ENCODE measurements at regions not wholly inside any gene's neighbourhood (a gene's known extent, or its start where the extent isn't known, plus 50 kb on each side); places are given as distances from the start of the nearest gene placed in this dataset.

DNA sequence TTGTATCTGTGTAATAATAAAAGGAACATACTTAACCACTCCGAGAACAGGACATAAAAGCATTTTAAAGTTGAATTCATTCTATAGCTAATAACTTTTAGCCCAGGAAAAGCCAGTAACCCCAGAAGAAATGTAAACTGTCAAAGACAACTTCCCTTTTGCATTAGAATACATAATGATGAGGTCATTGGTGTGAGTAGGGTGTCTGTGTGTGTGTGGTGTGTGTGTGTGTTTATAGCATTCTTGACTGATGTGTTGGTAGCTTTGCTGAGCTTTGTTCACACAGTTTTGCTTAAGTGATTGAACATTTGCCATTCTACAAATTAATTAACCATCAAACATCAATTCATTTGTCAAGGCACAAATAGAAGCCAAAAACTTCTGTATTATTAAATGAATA lies 559.6 kb downstream of the ARAP2 start:
- no peak for TF ChIP-seq FOXM1 (IDR thresholded peaks at IDR 0.05; ENCODE audit: borderline replicate concordance, low read depth)

- TF ChIP-seq CREB1 (IDR thresholded peaks at IDR 0.05; ENCODE audit: low read depth) (no peak), EGR1 (IDR thresholded peaks at IDR 0.05) (no peak), MAX (IDR thresholded peaks at IDR 0.05) (no peak), RAD21 (IDR thresholded peaks at IDR 0.05; ENCODE audit: low read depth) (no peak), YY1 (IDR thresholded peaks at IDR 0.05; ENCODE audit: low read depth) (no peak), ZBTB7A (IDR thresholded peaks at IDR 0.05; ENCODE audit: low read depth) (no peak), EP300 (IDR thresholded peaks at IDR 0.05; ENCODE audit: borderline replicate concordance) (no peak), CEBPB (IDR thresholded peaks at IDR 0.05) (no peak)
- TF ChIP-seq, protein P1, sequence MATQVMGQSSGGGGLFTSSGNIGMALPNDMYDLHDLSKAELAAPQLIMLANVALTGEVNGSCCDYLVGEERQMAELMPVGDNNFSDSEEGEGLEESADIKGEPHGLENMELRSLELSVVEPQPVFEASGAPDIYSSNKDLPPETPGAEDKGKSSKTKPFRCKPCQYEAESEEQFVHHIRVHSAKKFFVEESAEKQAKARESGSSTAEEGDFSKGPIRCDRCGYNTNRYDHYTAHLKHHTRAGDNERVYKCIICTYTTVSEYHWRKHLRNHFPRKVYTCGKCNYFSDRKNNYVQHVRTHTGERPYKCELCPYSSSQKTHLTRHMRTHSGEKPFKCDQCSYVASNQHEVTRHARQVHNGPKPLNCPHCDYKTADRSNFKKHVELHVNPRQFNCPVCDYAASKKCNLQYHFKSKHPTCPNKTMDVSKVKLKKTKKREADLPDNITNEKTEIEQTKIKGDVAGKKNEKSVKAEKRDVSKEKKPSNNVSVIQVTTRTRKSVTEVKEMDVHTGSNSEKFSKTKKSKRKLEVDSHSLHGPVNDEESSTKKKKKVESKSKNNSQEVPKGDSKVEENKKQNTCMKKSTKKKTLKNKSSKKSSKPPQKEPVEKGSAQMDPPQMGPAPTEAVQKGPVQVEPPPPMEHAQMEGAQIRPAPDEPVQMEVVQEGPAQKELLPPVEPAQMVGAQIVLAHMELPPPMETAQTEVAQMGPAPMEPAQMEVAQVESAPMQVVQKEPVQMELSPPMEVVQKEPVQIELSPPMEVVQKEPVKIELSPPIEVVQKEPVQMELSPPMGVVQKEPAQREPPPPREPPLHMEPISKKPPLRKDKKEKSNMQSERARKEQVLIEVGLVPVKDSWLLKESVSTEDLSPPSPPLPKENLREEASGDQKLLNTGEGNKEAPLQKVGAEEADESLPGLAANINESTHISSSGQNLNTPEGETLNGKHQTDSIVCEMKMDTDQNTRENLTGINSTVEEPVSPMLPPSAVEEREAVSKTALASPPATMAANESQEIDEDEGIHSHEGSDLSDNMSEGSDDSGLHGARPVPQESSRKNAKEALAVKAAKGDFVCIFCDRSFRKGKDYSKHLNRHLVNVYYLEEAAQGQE (IDR thresholded peaks at IDR 0.05; ENCODE audit: low read depth) = no peak
Observed at GRCh38 chr4:35689870-35690269, 554.4 kb downstream of the ARAP2 start.

DNA sequence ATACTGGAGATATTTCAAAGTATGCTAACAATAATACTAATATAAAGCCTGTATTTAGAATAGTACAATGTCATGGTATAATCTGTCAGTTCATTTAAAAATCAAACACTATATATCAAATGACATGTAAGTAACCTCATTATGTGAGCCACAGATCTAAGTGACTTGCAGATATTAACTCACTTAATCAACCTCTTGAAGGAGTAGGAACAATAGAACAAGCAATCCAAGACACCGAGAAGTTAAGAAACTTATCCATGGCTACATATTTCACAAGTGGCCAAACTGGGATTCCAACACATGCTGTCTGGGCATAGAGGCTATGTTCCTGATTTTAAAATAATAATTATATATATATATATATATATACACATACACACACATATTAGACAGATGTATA lies 554.0 kb downstream of the ARAP2 start:
- no peak for TF ChIP-seq EGR1 (IDR thresholded peaks at IDR 0.05)
- TF ChIP-seq TEAD4 (IDR thresholded peaks at IDR 0.05) = no peak
- no peak for TF ChIP-seq EP300 (IDR thresholded peaks at IDR 0.05; ENCODE audit: borderline replicate concordance)
- TF ChIP-seq FOXM1 (IDR thresholded peaks at IDR 0.05; ENCODE audit: borderline replicate concordance, low read depth) = no peak
- no peak for TF ChIP-seq CEBPB (IDR thresholded peaks at IDR 0.05)
- no peak for TF ChIP-seq RAD21 (IDR thresholded peaks at IDR 0.05; ENCODE audit: low read depth)
- no peak for TF ChIP-seq NFIC (IDR thresholded peaks at IDR 0.05)
- TF ChIP-seq TAF1 (IDR thresholded peaks at IDR 0.05; ENCODE audit: low read depth) = no peak
- no peak for TF ChIP-seq MAX (IDR thresholded peaks at IDR 0.05)

DNA sequence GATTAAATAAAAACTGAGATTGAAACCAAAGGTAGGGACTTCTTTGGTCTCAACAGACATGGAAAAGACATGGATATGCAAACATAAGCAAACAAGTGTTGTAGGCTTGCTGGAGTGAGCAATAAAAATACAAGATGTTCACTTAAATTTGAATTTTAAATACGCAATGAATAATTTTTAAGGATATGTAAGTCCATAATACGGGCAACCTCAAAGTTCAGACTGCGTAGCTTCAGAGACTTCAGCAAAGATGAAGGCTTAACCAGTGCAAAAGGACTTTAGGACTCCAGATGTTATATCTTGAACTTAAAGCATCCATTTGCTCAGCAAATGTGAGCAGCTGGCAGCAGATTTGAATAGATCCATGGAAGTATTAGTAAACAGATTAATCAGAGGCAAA lies 549.3 kb downstream of the ARAP2 start:
- TF ChIP-seq CEBPB (IDR thresholded peaks at IDR 0.05) (no peak), EP300 (IDR thresholded peaks at IDR 0.05; ENCODE audit: borderline replicate concordance) (no peak), EGR1 (IDR thresholded peaks at IDR 0.05) (no peak), TCF12 (IDR thresholded peaks at IDR 0.05; ENCODE audit: low read depth) (no peak), NFIC (IDR thresholded peaks at IDR 0.05) (no peak), TEAD4 (IDR thresholded peaks at IDR 0.05) (no peak), ZBTB7A (IDR thresholded peaks at IDR 0.05; ENCODE audit: low read depth) (no peak), FOXM1 (IDR thresholded peaks at IDR 0.05; ENCODE audit: borderline replicate concordance, low read depth) (no peak), YY1 (IDR thresholded peaks at IDR 0.05; ENCODE audit: low read depth) (no peak), TAF1 (IDR thresholded peaks at IDR 0.05; ENCODE audit: low read depth) (no peak), CREB1 (IDR thresholded peaks at IDR 0.05; ENCODE audit: low read depth) (no peak), USF1 (IDR thresholded peaks at IDR 0.05) (no peak), MAX (IDR thresholded peaks at IDR 0.05) (no peak), RAD21 (IDR thresholded peaks at IDR 0.05; ENCODE audit: low read depth) (no peak)
- TF ChIP-seq, protein P1 (IDR thresholded peaks at IDR 0.05; ENCODE audit: low read depth) = no peak

GRCh38 chr4:35695421-35695820 lies 548.9 kb downstream of the ARAP2 start:
- TF ChIP-seq, protein P1 (IDR thresholded peaks at IDR 0.05; ENCODE audit: low read depth) = no peak
